ENCODE measurements at regions not wholly inside any gene's neighbourhood (a gene's known extent, or its start where the extent isn't known, plus 50 kb on each side); places are given as distances from the start of the nearest gene placed in this dataset.
"Not testable (repeated sequence)": the region's sequence is repeated elsewhere in the genome, so short reads cannot be mapped to it uniquely, and the experiment has no call there.

GRCh38 chr5:108560166-108560565 is 178.3 kb upstream of the FBXL17 start:
- 92% methylated on average over 1 of the region's 2 CpGs; no CpG with 5 or more reads in 1 of the 2 experiments for WGBS, 2 experiments (ENCODE audit: insufficient coverage in 1 of 2, insufficient read length in 1 of 2)
- Histone ChIP-seq H3K36me3 (ENCODE audit: control insufficient read depth, insufficient read depth, low read length) (no peaks in the 10 kb centered on the region), H3K4me3 (ENCODE audit: low read length) (no peak overlapping the region), H3K27me3 (ENCODE audit: control insufficient read depth, insufficient read depth, low read length, poor library complexity, severe bottlenecking) (no peaks in the 10 kb centered on the region), H3K9ac (ENCODE audit: extremely low read depth, low read length, poor library complexity, severe bottlenecking) (no peak overlapping the region), H3K9me3 (ENCODE audit: control insufficient read depth, low read length) (no peaks in the 10 kb centered on the region), H3K4me1 (ENCODE audit: control insufficient read depth, insufficient read depth, low read length) (peaks cover 2% of the 10 kb centered on the region), H3K27ac (ENCODE audit: low read depth, low read length) (no peak overlapping the region)
- Mint-ChIP-seq H3K4me3 (no peak overlapping the region), H3K27ac (no peak overlapping the region), H3K4me1 (peaks cover 22% of the 10 kb centered on the region), H3K9me3 (peaks cover 19% of the 10 kb centered on the region), H3K27me3 (ENCODE audit: insufficient read depth) (no peaks in the 10 kb centered on the region), H3K36me3 (ENCODE audit: low read depth) (no peaks in the 10 kb centered on the region)
- DNase-seq = no peak
- TF ChIP-seq CTCF (conservative IDR thresholded peaks at IDR 0.05) = no peak

- H3K27ac ChIP-seq (ENCODE audit: low read depth, low read length); H3K27ac Mint-ChIP-seq; H3K36me3 Mint-ChIP-seq (ENCODE audit: low read depth); H3K36me3 ChIP-seq (ENCODE audit: control insufficient read depth, insufficient read depth, low read length); H3K9me3 ChIP-seq (ENCODE audit: control insufficient read depth, low read length); H3K27me3 Mint-ChIP-seq (ENCODE audit: insufficient read depth); DNase-seq; H3K9ac ChIP-seq (ENCODE audit: extremely low read depth, low read length, poor library complexity, severe bottlenecking); H3K4me3 ChIP-seq (ENCODE audit: low read length); H3K4me1 ChIP-seq (ENCODE audit: control insufficient read depth, insufficient read depth, low read length); H3K27me3 ChIP-seq (ENCODE audit: control insufficient read depth, insufficient read depth, low read length, poor library complexity, severe bottlenecking); H3K4me3 Mint-ChIP-seq: not testable (repeated sequence)
- Mint-ChIP-seq H3K9me3 (peaks cover 18% of the 10 kb centered on the region), H3K4me1 (peaks cover 20% of the 10 kb centered on the region)
- WGBS, 2 experiments (ENCODE audit: insufficient coverage in 1 of 2, insufficient read length in 1 of 2) = 90% methylated on average over 13 of the region's 24 CpGs; no CpG with 5 or more reads in 1 of the 2 experiments
Measured at GRCh38 chr5:108558840-108559239, 176.9 kb upstream of the FBXL17 start.

GRCh38 chr5:108558142-108558541 is 176.2 kb upstream of the FBXL17 start:
- H3K4me3 Mint-ChIP-seq; H3K4me3 ChIP-seq (ENCODE audit: low read length); H3K4me1 ChIP-seq (ENCODE audit: control insufficient read depth, insufficient read depth, low read length); H3K27ac ChIP-seq (ENCODE audit: low read depth, low read length); H3K27ac Mint-ChIP-seq; H3K27me3 Mint-ChIP-seq (ENCODE audit: insufficient read depth); DNase-seq; H3K9ac ChIP-seq (ENCODE audit: extremely low read depth, low read length, poor library complexity, severe bottlenecking); H3K36me3 Mint-ChIP-seq (ENCODE audit: low read depth); H3K27me3 ChIP-seq (ENCODE audit: control insufficient read depth, insufficient read depth, low read length, poor library complexity, severe bottlenecking); H3K9me3 ChIP-seq (ENCODE audit: control insufficient read depth, low read length); H3K36me3 ChIP-seq (ENCODE audit: control insufficient read depth, insufficient read depth, low read length): not testable (repeated sequence)
- peaks cover 22% of the 10 kb centered on the region for H3K4me1 Mint-ChIP-seq
- 94 to 96% methylated on average over 2 of the region's 5 CpGs for WGBS, 2 experiments (ENCODE audit: insufficient coverage in 1 of 2, insufficient read length in 1 of 2)
- peaks cover 18% of the 10 kb centered on the region for H3K9me3 Mint-ChIP-seq

GRCh38 chr5:108557686-108558085 is 175.8 kb upstream of the FBXL17 start:
- Mint-ChIP-seq H3K9me3 (peaks cover 18% of the 10 kb centered on the region), H3K4me1 (peaks cover 22% of the 10 kb centered on the region), H3K27ac (no peak overlapping the region), H3K4me3 (no peak overlapping the region), H3K36me3 (ENCODE audit: low read depth) (no peaks in the 10 kb centered on the region), H3K27me3 (ENCODE audit: insufficient read depth) (no peaks in the 10 kb centered on the region)
- H3K4me3 ChIP-seq (ENCODE audit: low read length) = no peak overlapping the region
- H3K27ac ChIP-seq (ENCODE audit: low read depth, low read length) = no peak overlapping the region
- TF ChIP-seq CTCF (conservative IDR thresholded peaks at IDR 0.05) = no peak
- H3K4me1 ChIP-seq (ENCODE audit: control insufficient read depth, insufficient read depth, low read length) = no peaks in the 10 kb centered on the region
- WGBS, 2 experiments (ENCODE audit: insufficient coverage in 1 of 2, insufficient read length in 1 of 2) = 86 to 95% methylated on average over 2 of the region's 2 CpGs
- no peaks in the 10 kb centered on the region for H3K9me3 ChIP-seq (ENCODE audit: control insufficient read depth, low read length)
- H3K9ac ChIP-seq (ENCODE audit: extremely low read depth, low read length, poor library complexity, severe bottlenecking) = no peak overlapping the region
- no peaks in the 10 kb centered on the region for H3K36me3 ChIP-seq (ENCODE audit: control insufficient read depth, insufficient read depth, low read length)
- DNase-seq = no peak
- no peaks in the 10 kb centered on the region for H3K27me3 ChIP-seq (ENCODE audit: control insufficient read depth, insufficient read depth, low read length, poor library complexity, severe bottlenecking)
